Midbrain (tissue), 1 donor: ENCODE measurements at regions not wholly inside any gene's neighbourhood (a gene's known extent, or its start where the extent isn't known, plus 50 kb on each side); places are given as distances from the start of the nearest gene placed in this dataset.
A peak's percentile ranks its signal among the peaks of the same experiment; 100 is the strongest.

Experiments used
- DNase-seq: peaks from one replicate; lab custom pipeline; 2025; lab: John Stamatoyannopoulos, UW

DNA sequence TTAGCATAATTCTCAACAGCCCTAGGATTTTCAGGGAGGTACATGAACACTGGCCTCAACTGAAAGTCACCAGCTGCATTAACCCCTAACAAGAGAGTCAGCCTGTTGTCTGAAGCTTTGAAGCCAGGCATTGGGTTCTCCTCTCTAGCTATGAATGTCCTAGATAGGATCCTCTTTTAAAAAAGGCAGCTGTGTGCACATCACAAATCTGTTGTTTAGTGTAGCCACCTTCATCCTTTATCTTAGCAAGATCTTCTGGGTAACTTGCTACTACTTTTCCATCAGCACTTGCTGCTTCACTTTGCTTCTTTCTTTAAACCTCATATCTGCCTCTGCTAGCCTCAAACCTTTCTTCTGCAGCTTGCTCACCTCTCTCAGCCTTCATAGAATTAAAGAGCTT is 1692.1 kb downstream of the EFNB2 start:
- DNase-seq, result no peak

GRCh38 chr13:104841110-104841509 is 1694.4 kb downstream of the EFNB2 start:
- DNase-seq, result no peak

GRCh38 chr13:104837756-104838155 is 1697.7 kb downstream of the EFNB2 start:
- no peak for DNase-seq

DNA sequence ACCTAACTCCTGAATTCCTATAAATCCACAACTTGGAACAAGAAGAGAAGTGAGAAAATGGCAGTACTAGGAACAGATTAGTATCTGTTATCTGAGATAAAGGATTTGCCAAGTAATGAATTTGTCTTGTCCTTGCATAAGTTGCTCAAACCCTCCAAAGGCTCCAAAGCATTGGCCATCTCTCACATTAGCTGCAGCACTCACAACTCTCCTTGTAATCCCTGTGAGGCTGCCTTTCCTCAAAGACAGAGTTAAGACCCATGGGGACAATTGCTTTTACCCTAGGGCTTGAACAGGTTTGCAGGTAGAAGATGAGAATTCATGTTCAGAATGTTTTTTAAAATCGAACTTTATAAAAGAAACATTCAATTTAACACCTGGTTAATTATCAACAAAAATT is 1702.2 kb downstream of the EFNB2 start:
- no peak for DNase-seq

DNA sequence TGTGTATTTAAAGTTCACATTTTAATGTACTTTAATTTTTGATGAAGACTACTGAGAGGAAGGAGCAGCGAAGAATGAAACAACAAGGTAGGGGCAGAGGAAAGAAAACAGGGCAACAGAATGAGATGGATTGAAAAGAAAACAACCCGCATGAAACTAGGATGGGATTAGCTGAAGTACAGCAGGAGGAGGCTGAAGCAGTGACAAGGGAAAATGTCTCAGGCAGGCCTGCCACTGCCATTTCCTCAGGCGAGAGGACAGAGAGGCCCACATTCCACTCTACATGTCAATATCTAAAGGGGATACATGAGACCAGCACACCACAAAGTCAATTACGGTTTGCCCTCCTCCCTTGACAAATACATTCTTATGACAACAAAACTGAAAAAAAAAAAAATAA is 1703.2 kb downstream of the EFNB2 start:
- no peak for DNase-seq

DNA sequence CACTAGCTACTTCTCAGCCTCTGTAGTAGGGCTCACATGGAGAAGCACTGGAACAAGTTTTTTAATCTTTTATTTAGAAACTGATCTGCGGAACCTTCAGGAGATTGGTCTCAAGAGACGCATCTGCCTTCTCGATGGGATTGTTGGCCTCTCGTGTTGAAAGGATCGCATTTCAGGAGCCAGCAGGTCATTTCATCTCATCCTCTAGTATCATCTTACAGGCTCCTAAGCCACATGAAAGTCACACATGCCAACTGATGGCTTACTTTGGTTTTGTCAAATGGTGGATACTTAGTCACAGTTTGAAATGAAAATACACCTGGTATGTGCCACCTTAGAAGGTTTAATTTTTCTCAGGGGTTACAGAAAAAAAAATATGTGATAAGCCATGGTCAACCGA is 1703.6 kb downstream of the EFNB2 start:
- no peak for DNase-seq

GRCh38 chr13:104823709-104824108 is 1711.8 kb downstream of the EFNB2 start:
- no peak for DNase-seq

DNA sequence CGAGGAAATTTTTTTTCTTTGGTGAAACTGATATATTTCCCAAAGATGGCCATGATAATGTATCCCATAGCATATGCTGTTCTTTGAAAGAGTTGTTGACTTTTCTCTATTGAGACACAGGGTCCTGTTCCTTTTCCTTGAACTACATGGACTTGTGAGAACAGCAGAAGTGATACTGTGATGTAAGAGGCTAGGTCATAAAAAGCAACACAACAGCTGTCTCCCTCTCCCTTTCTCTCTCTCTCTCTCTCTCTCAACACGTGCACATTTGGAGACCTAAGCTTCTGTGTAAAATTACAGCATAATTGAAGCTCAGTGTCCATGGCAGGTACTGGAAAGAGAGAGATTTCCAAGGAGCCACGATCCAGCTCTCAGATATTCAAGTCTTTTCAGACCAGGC is 1712.4 kb downstream of the EFNB2 start:
- DNase-seq, result no peak

- no peak for DNase-seq
Measured at GRCh38 chr13:104817271-104817670, 1718.2 kb downstream of the EFNB2 start.

DNA sequence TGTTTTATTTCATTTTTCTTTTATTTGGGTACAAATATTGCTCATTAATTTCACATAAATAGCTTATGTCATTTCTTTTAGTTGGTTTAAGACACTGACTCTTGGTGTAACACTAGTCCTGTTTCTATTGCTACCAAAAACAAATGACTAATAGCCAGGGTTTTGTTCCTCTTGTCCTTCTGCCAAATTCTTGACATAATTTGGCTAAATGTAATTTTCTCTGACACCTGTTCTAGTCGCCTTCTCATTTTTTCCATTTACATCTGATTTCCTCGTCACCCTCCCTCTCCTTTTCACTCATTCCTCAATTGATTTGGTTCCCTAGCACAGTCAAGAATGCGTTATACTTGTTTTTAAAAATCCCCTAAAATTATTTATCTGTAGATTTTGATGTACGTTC is 1718.7 kb downstream of the EFNB2 start:
- DNase-seq, result no peak

- DNase-seq, result no peak
Measured at GRCh38 chr13:104810242-104810641, 1725.2 kb downstream of the EFNB2 start.

GRCh38 chr13:104809483-104809882 is 1726.0 kb downstream of the EFNB2 start:
- no peak for DNase-seq

DNA sequence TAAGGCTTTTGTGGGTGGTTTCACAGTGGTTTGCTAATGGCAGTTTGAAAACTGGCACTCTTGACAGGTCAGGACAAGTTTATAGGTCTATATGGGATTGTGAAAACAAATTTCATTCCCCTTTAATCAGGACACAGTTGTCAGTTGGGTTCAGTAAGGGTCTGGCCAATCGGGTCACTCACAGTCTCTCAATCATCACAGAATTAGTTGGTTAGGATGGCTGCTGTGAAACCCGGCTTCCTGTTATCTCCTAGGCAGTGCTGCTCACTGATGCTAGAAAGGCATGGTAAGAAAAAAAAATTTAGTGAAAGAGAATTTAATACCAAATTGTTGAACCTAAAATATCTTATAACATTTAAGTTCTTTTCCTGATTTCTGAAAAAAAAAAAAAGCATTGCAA is 1730.1 kb downstream of the EFNB2 start:
- DNase-seq, result no peak

GRCh38 chr13:104799152-104799551 is 1732.9 kb upstream of the SLC10A2 start:
- DNase-seq, result no peak

DNA sequence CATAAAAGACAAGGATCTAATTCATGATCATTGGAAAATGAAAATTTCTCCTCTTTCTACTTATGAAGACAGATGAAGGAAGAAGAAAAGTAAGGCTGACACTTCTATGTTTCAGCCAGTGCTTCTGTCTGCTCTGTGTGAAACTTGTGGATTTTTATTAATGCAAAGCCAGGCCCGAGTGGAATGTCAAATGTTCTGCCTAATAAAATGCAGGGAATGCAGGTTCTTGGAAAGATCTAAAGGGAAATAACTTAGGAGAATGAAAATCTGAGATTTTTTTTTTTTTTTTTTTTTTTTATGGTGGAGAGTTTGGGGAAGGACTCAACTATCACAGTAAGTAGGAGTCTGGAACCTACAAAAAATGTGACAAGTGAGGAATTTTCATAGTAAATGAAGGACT is 1732.3 kb upstream of the SLC10A2 start:
- no peak for DNase-seq

GRCh38 chr13:104796581-104796980 is 1730.4 kb upstream of the SLC10A2 start:
- DNase-seq, result no peak

DNA sequence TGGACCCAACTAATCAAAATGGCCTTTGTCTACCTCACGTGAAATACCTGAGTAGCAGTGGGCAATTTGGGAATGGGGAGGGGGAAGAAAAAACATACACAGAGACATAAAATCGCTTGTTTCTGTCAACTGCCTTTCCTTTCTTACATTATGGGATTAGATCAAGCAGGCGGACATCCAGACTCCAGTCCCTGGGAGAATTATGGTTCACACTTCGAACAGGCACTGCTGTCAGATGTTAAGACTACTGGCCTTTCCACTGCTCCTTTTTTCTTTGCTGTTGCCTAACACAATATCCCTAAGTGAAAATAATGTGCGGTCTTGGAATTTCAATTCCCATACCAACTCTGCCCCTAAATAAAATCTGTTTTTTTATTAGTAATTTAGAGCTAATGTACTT is 1719.7 kb upstream of the SLC10A2 start:
- no peak for DNase-seq

DNA sequence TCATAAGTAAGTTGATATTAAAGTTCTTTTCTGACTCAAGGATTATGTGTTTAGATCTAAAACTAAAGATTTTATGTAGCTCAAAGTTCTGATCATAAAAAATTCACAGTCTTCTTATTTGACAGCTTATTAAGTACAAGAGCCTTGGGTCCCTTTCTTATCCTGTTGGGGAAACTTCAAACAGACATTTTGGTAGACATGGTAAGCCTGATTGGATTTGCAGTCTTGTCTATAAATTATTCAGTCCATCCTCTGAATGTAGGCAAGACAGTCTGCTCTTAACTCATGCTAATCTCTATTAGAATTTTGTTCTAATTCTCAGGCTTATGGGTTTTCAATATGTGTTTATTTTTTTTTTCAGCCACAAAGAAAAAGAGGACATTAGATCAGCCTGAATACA is 1718.7 kb upstream of the SLC10A2 start:
- no peak for DNase-seq

GRCh38 chr13:104782741-104783140 is 1716.5 kb upstream of the SLC10A2 start:
- DNase-seq, result no peak

DNA sequence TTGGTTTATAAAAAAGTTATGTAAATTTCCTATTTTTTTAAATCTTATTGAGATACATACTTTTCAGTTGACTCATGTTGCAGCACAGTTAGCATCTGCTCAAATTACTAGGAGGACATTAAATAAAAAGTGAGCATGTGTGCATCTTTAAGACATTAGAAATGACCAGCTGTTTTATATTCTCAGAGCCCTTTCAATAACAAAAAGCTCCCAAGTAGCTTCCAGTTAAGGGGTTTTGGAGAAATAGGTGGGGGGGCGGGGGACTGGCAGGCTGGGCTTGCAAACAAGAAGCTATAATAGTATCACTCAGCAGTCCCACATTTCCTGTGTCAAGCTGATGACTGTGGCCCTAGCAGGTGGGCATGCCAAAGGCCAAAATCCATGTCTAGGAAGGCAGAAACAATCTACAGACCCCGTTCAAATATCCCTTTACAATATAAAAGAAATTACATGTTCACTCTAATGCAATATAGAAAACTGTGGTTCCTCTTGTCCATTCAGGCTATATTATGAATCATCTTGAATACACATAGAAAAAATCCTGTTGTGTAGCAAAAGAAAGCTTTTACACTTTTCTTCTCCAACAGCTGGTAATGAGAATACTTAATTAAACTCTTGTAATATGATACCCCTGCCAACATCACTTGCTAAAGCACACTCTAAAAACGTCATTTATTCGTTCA is 1713.2 kb upstream of the SLC10A2 start:
- no peak for DNase-seq

DNA sequence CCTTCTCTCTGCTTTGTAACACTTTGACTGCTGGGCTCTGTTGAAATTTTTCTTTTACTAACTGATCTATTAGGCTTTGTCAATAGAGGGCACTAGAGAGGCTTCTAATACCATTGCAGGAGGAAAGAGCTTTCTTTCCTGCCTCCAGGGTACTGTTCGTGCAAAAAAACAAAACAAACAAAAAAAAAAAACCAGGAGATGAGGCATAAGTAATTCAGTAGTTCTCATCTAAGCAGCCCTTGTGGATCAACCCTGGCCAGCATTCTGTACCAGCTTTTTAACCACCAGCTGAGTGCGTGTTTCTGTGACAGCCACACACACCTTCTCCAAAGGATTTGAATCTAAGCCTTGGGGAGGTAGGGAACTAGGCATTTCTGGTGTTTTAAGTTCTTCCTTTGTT is 1707.6 kb upstream of the SLC10A2 start:
- DNase-seq, result peak; percentile 0

DNA sequence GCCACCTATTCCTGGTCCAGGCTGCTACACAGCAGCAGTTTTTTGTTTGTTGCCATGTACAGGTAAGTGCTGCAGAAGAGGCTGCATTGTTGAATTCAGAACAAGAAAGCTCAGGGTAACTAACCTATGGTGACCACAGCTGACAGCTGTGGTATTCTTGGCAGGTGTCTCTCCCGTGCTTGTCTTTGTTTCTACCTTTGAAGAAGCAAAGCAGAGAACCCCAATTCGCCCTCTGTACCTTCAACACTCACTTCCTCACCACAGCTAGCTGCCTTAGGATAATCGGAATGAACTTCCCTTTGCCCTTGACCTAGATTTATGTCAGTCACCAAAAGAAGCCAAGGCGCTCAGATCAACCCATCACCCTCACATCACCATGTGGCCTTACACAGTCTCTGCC is 1703.3 kb upstream of the SLC10A2 start:
- DNase-seq, result no peak

GRCh38 chr13:104766319-104766718 is 1700.1 kb upstream of the SLC10A2 start:
- no peak for DNase-seq

GRCh38 chr13:104764600-104764999 is 1698.4 kb upstream of the SLC10A2 start:
- no peak for DNase-seq

- DNase-seq, result no peak
Measured at GRCh38 chr13:104759069-104759468, 1692.9 kb upstream of the SLC10A2 start.
